Neural cell (in vitro differentiated cells): ENCODE measurements at regions not wholly inside any gene's neighbourhood (a gene's known extent, or its start where the extent isn't known, plus 50 kb on each side); places are given as distances from the start of the nearest gene placed in this dataset.

Source experiments
- H2AFZ ChIP-seq: fragments of 200-600, 300-800 bp; sonication (generic), shearing (Covaris generic); 2 replicates; pipeline ENCODE4 v1.6.0; 2014; ENCODE audit warnings: low read depth, mild to moderate bottlenecking, antibody characterized with exemption, low read length, moderate library complexity
- H3F3A ChIP-seq: fragments of 200-600 bp; shearing (Covaris generic); 2 replicates; pipeline ENCODE4 v1.6.1; 2016; ENCODE audit warnings: mild to moderate bottlenecking, moderate library complexity, mixed read lengths, antibody characterized with exemption, low read length; ENCODE audit not compliant: insufficient read depth, poor library complexity, severe bottlenecking
- H3K27ac ChIP-seq: fragments of 200-600, 300-800 bp; sonication (generic), shearing (Covaris generic); 2 replicates; pipeline ENCODE4 v1.5.1; 2014; ENCODE audit warnings: mild to moderate bottlenecking, low read length, moderate library complexity
- H3K27me3 ChIP-seq: fragments of 300-800, 200-600 bp; sonication (generic), shearing (Covaris generic); 2 replicates; pipeline ENCODE4 v1.6.0; 2014; ENCODE audit warnings: mild to moderate bottlenecking, low read depth, low read length, moderate library complexity; ENCODE audit not compliant: insufficient read depth
- H3K36me3 ChIP-seq: fragments of 300-800, 200-600 bp; sonication (generic), shearing (Covaris generic); 2 replicates; pipeline ENCODE4 v1.5.1; 2014; ENCODE audit warnings: mild to moderate bottlenecking, antibody characterized with exemption, low read length, moderate library complexity; ENCODE audit not compliant: insufficient read depth
- H3K4me2 ChIP-seq: fragments of 300-800, 200-600 bp; sonication (generic), shearing (Covaris generic); 2 replicates; pipeline ENCODE4 v1.6.0; 2014; ENCODE audit warnings: mild to moderate bottlenecking, low read length
- H3K4me3 ChIP-seq: fragments of 300-800, 200-600 bp; sonication (generic), shearing (Covaris generic); 2 replicates; pipeline ENCODE4 v1.5.1; 2014; ENCODE audit warnings: mild to moderate bottlenecking, low read length, moderate library complexity
- H3K79me2 ChIP-seq: fragments of 200-600 bp; shearing (Covaris generic); replicated peaks from 2 replicates; pipeline ENCODE4 v1.6.0; 2014; ENCODE audit warnings: mild to moderate bottlenecking, low read length, moderate library complexity; ENCODE audit not compliant: insufficient read depth
- H3K9ac ChIP-seq: fragments of 300-800, 200-600 bp; sonication (generic), shearing (Covaris generic); 2 replicates; pipeline ENCODE4 v1.6.1; 2016; ENCODE audit warnings: mild to moderate bottlenecking, low read length, mixed read lengths
- H3K9me2 ChIP-seq: fragments of 200-600 bp; shearing (Covaris generic); 2 replicates; pipeline ENCODE4 v1.6.1; 2016; ENCODE audit warnings: mild to moderate bottlenecking, low read length, mixed read lengths; ENCODE audit not compliant: insufficient read depth
- H3K9me3 ChIP-seq: fragments of 200-600, 300-800 bp; sonication (generic), shearing (Covaris generic); 2 replicates; pipeline ENCODE4 v1.6.1; 2016; ENCODE audit warnings: mild to moderate bottlenecking, mixed run types, low read length, moderate library complexity, mixed read lengths
- H4K20me1 ChIP-seq: fragments of 200-600 bp; shearing (Covaris generic); 2 replicates; pipeline ENCODE4 v1.6.1; 2016; ENCODE audit warnings: mild to moderate bottlenecking, mixed run types; ENCODE audit not compliant: insufficient read depth
- EP300 ChIP-seq: fragments of 450-650 bp; conservative IDR thresholded peaks from 2 replicates; pipeline ENCODE4 v1.6.1; 2014; ENCODE audit warnings: antibody characterized with exemption, mild to moderate bottlenecking, moderate library complexity; ENCODE audit not compliant: poor library complexity, severe bottlenecking
- EZH2 ChIP-seq: fragments of 200-600, 300-800 bp; shearing (Covaris generic), sonication (generic); IDR thresholded peaks from 2 replicates; pipeline ENCODE4 v1.6.1; 2014; ENCODE audit warnings: antibody characterized with exemption, low read length, borderline replicate concordance, mild to moderate bottlenecking; ENCODE audit not compliant: insufficient read depth, poor library complexity, severe bottlenecking
- MXI1 ChIP-seq: fragments of 450-650 bp; conservative IDR thresholded peaks from 2 replicates; pipeline ENCODE4 v1.6.1; 2014; ENCODE audit warnings: antibody characterized with exemption, mild to moderate bottlenecking; ENCODE audit not compliant: poor library complexity, severe bottlenecking
- POLR2AphosphoS5 ChIP-seq: IDR thresholded peaks from 2 replicates; pipeline ENCODE4 v1.6.1; 2012
- RAD21 ChIP-seq: fragments of 450-650 bp; conservative IDR thresholded peaks from 2 replicates; pipeline ENCODE4 v1.6.1; 2014; ENCODE audit warnings: antibody characterized with exemption, mild to moderate bottlenecking, moderate library complexity
- SMC3 ChIP-seq: fragments of 450-650 bp; conservative IDR thresholded peaks from 2 replicates; pipeline ENCODE4 v1.6.1; 2014; ENCODE audit warnings: antibody characterized with exemption, mild to moderate bottlenecking, moderate library complexity; ENCODE audit not compliant: poor library complexity
- TAF1 ChIP-seq: IDR thresholded peaks from 2 replicates; pipeline ENCODE4 v1.6.1; 2012; ENCODE audit warnings: low read depth
- TF ChIP-seq, protein P1 (sequence below): fragments of 450-650 bp; IDR thresholded peaks from 2 replicates; pipeline ENCODE4 v1.5.1; 2014; ENCODE audit warnings: antibody characterized with exemption, mild to moderate bottlenecking, moderate library complexity; ENCODE audit not compliant: poor library complexity, severe bottlenecking
- TF ChIP-seq, protein P2 (sequence below): IDR thresholded peaks from 2 replicates; pipeline ENCODE4 v1.6.1; 2012; ENCODE audit warnings: borderline replicate concordance

GRCh38 chr10:57815949-57816348, 451.7 kb downstream of the IPMK start:
- Histone ChIP-seq H2AFZ (no peak overlapping the region), H3K27ac (no peak overlapping the region), H4K20me1 (no peaks in the 10 kb centered on the region), H3K9ac (no peak overlapping the region), H3K79me2 (no peaks in the 10 kb centered on the region), H3K27me3 (no peaks in the 10 kb centered on the region), H3K4me3 (no peak overlapping the region), H3K9me3 (no peaks in the 10 kb centered on the region), H3K36me3 (no peaks in the 10 kb centered on the region), H3F3A (no peaks in the 10 kb centered on the region), H3K9me2 (no peaks in the 10 kb centered on the region), H3K4me2 (no peak overlapping the region)
- TF ChIP-seq POLR2AphosphoS5: no peak
- TF ChIP-seq EP300: no peak
- TF ChIP-seq SMC3: no peak
- TF ChIP-seq TAF1: no peak
- no peak for TF ChIP-seq RAD21

DNA sequence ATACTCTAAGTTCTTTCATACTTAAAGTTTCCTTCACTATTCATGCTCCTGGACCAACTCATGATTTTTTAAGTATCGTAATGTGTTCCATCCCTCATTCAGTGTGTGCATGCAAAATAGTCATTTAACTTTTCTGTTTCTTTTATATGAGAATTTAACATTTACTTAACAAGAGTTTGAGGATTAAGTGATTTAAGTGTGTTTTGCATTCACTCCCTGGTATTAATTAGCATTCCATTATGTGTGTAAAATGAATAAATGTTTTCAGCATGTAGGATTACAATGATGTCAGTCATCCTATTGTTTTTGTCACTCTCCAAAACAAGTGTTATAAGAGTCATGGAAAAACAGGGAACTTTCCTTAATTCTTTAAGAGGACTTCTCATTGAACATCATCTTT, 457.7 kb downstream of the IPMK start:
- H3K79me2 ChIP-seq: no peaks in the 10 kb centered on the region
- H3K9me3 ChIP-seq: no peaks in the 10 kb centered on the region
- TF ChIP-seq EZH2 (no peak), EP300 (no peak), SMC3 (no peak), TAF1 (no peak), POLR2AphosphoS5 (no peak), RAD21 (no peak), MXI1 (no peak)
- TF ChIP-seq, protein P1, sequence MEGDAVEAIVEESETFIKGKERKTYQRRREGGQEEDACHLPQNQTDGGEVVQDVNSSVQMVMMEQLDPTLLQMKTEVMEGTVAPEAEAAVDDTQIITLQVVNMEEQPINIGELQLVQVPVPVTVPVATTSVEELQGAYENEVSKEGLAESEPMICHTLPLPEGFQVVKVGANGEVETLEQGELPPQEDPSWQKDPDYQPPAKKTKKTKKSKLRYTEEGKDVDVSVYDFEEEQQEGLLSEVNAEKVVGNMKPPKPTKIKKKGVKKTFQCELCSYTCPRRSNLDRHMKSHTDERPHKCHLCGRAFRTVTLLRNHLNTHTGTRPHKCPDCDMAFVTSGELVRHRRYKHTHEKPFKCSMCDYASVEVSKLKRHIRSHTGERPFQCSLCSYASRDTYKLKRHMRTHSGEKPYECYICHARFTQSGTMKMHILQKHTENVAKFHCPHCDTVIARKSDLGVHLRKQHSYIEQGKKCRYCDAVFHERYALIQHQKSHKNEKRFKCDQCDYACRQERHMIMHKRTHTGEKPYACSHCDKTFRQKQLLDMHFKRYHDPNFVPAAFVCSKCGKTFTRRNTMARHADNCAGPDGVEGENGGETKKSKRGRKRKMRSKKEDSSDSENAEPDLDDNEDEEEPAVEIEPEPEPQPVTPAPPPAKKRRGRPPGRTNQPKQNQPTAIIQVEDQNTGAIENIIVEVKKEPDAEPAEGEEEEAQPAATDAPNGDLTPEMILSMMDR: no peak
- TF ChIP-seq, protein P2, sequence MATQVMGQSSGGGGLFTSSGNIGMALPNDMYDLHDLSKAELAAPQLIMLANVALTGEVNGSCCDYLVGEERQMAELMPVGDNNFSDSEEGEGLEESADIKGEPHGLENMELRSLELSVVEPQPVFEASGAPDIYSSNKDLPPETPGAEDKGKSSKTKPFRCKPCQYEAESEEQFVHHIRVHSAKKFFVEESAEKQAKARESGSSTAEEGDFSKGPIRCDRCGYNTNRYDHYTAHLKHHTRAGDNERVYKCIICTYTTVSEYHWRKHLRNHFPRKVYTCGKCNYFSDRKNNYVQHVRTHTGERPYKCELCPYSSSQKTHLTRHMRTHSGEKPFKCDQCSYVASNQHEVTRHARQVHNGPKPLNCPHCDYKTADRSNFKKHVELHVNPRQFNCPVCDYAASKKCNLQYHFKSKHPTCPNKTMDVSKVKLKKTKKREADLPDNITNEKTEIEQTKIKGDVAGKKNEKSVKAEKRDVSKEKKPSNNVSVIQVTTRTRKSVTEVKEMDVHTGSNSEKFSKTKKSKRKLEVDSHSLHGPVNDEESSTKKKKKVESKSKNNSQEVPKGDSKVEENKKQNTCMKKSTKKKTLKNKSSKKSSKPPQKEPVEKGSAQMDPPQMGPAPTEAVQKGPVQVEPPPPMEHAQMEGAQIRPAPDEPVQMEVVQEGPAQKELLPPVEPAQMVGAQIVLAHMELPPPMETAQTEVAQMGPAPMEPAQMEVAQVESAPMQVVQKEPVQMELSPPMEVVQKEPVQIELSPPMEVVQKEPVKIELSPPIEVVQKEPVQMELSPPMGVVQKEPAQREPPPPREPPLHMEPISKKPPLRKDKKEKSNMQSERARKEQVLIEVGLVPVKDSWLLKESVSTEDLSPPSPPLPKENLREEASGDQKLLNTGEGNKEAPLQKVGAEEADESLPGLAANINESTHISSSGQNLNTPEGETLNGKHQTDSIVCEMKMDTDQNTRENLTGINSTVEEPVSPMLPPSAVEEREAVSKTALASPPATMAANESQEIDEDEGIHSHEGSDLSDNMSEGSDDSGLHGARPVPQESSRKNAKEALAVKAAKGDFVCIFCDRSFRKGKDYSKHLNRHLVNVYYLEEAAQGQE: no peak
- no peaks in the 10 kb centered on the region for H3F3A ChIP-seq
- no peak overlapping the region for H3K27ac ChIP-seq
- no peak overlapping the region for H3K4me3 ChIP-seq
- H3K4me2 ChIP-seq: no peak overlapping the region
- H3K36me3 ChIP-seq: no peaks in the 10 kb centered on the region
- no peaks in the 10 kb centered on the region for H3K9me2 ChIP-seq
- no peaks in the 10 kb centered on the region for H4K20me1 ChIP-seq
- no peaks in the 10 kb centered on the region for H3K27me3 ChIP-seq
- no peak overlapping the region for H3K9ac ChIP-seq
- H2AFZ ChIP-seq: no peak overlapping the region

- Histone ChIP-seq H3K9me2 (no peaks in the 10 kb centered on the region), H3K27ac (no peak overlapping the region), H3K9me3 (no peaks in the 10 kb centered on the region), H3K27me3 (no peaks in the 10 kb centered on the region), H3K79me2 (no peaks in the 10 kb centered on the region), H4K20me1 (no peaks in the 10 kb centered on the region), H2AFZ (no peak overlapping the region), H3K36me3 (no peaks in the 10 kb centered on the region), H3F3A (no peaks in the 10 kb centered on the region), H3K9ac (no peak overlapping the region), H3K4me2 (no peak overlapping the region), H3K4me3 (no peak overlapping the region)
- no peak for TF ChIP-seq MXI1
- TF ChIP-seq POLR2AphosphoS5: no peak
- no peak for TF ChIP-seq TAF1
- TF ChIP-seq, protein P1: no peak
- no peak for TF ChIP-seq EP300
Measured at GRCh38 chr10:57807906-57808305, 459.8 kb downstream of the IPMK start.
